K562 (cell line): ENCODE measurements at regions not wholly inside any gene's neighbourhood (a gene's known extent, or its start where the extent isn't known, plus 50 kb on each side); places are given as distances from the start of the nearest gene placed in this dataset.

Source experiments
- BHLHE40 ChIP-seq: IDR thresholded peaks from 2 replicates; pipeline ENCODE4 v1.6.1; 2011; ENCODE audit warnings: low read length, improper control_type of control experiment
- CCAR2 ChIP-seq: fragments of 200-400 bp; formaldehyde crosslinking; IDR thresholded peaks from 2 replicates; pipeline ENCODE4 v1.6.1; 2017; ENCODE audit warnings: mild to moderate bottlenecking, low read depth, low read length
- CHCHD3 ChIP-seq: fragments of 250-450 bp; sonication (Bioruptor Pico); IDR thresholded peaks from 2 replicates; pipeline ENCODE4 v2.1.2; 2022; ENCODE audit warnings: mild to moderate bottlenecking
- ELF1 ChIP-seq: fragments of 200-800 bp; sonication (Bioruptor generic); IDR thresholded peaks from 2 replicates; pipeline ENCODE4 v1.6.1; 2016; ENCODE audit warnings: missing genetic modification characterization, missing compliant biosample characterization
- ELF4 ChIP-seq: fragments of 450-650 bp; formaldehyde crosslinking; IDR thresholded peaks from 2 replicates; pipeline ENCODE4 v1.4.0; 2022; ENCODE audit warnings: missing genetic modification characterization
- EZH2 ChIP-seq: IDR thresholded peaks from 2 replicates; pipeline ENCODE4 v1.6.1; 2012; ENCODE audit warnings: low read depth, mild to moderate bottlenecking, inconsistent platforms, low read length, borderline replicate concordance
- MAZ ChIP-seq, 2 experiments: fragments of 450-650 bp in 1 of 2; sonication (generic) in 1 of 2; formaldehyde crosslinking; IDR thresholded peaks in 1 of 2; conservative IDR thresholded peaks in 1 of 2; 2 replicates each; pipeline versions ENCODE4 v1.4.0 to v1.5.0; 2020; ENCODE audit warnings: mild to moderate bottlenecking in 1 of 2, missing genetic modification reagents in 1 of 2
- ZNF589 ChIP-seq: fragments of 200-800 bp; sonication (Bioruptor generic); IDR thresholded peaks from 2 replicates; pipeline ENCODE4 v1.6.1; 2016; ENCODE audit warnings: low read depth, missing genetic modification characterization, missing compliant biosample characterization
- TF ChIP-seq, protein P1 (sequence below), 2 experiments: fragments of 450-650 bp in 1 of 2; IDR thresholded peaks; 2 replicates each; pipeline ENCODE4 v1.6.1; 2011 to 2017; ENCODE audit warnings: low read depth in 2 of 2, antibody characterized with exemption in 1 of 2, borderline replicate concordance in 1 of 2, low read length in 1 of 2, mild to moderate bottlenecking in 1 of 2, mixed read lengths in 1 of 2; ENCODE audit not compliant: control insufficient read depth in 1 of 2

DNA sequence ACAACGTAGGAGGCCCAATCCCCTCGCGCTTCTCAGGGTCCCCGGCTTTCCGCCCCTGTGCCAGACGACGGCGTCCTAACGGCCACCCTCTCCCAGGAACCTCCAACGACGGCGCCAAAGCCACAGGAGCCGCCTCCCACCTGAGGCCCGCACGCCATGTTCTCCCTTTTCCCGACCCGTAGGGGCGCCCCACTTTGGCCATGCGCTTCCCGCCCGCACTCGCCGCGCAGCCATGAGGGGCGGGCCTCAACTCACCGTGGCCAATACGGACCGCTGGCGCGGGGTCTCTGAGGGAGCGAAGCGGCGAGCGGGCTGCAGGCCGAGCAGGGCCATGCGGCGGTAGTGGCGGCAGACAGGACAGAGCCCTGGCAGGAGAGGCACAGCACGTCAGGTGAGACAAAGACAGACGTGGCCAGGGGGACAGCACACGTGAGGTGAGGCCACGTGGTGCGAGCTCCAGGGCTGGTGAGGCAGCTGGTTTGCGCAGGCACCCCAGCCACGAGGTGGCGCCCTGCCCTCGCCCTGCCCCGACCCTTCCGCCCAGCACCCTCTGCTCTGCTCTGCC is 1005.5 kb upstream of the PTPRD start:
- TF ChIP-seq ZNF589 (CRISPR knock-in tag) (no peak), EZH2 (no peak), CHCHD3 (CRISPR knock-in tag) (no peak), ELF4 (CRISPR knock-in tag) (no peak), ELF1 (tag) (no peak), MAZ (CRISPR knock-in tag; conservative IDR thresholded peaks at IDR 0.05 in 1 of 2, IDR thresholded peaks at IDR 0.05 in 1 of 2) (no peak), CCAR2 (no peak), BHLHE40 (no peak)
- TF ChIP-seq, protein P1, sequence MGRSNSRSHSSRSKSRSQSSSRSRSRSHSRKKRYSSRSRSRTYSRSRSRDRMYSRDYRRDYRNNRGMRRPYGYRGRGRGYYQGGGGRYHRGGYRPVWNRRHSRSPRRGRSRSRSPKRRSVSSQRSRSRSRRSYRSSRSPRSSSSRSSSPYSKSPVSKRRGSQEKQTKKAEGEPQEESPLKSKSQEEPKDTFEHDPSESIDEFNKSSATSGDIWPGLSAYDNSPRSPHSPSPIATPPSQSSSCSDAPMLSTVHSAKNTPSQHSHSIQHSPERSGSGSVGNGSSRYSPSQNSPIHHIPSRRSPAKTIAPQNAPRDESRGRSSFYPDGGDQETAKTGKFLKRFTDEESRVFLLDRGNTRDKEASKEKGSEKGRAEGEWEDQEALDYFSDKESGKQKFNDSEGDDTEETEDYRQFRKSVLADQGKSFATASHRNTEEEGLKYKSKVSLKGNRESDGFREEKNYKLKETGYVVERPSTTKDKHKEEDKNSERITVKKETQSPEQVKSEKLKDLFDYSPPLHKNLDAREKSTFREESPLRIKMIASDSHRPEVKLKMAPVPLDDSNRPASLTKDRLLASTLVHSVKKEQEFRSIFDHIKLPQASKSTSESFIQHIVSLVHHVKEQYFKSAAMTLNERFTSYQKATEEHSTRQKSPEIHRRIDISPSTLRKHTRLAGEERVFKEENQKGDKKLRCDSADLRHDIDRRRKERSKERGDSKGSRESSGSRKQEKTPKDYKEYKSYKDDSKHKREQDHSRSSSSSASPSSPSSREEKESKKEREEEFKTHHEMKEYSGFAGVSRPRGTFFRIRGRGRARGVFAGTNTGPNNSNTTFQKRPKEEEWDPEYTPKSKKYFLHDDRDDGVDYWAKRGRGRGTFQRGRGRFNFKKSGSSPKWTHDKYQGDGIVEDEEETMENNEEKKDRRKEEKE (IDR thresholded peaks at IDR 0.05; ENCODE audit: borderline replicate concordance in 1 of 2, control insufficient read depth in 1 of 2, low read depth in 2 of 2, low read length in 1 of 2), result no peak
